Liver (tissue), 3 donors: ENCODE measurements at regions not wholly inside any gene's neighbourhood (a gene's known extent, or its start where the extent isn't known, plus 50 kb on each side); places are given as distances from the start of the nearest gene placed in this dataset.

Source experiments
- ATF3 ChIP-seq: IDR thresholded peaks from 2 replicates; pipeline ENCODE4 v1.6.1; 2016; ENCODE audit warnings: antibody characterized with exemption
- CTCF ChIP-seq: fragments of 150-350 bp; IDR thresholded peaks from 2 replicates; pipeline ENCODE4 v1.5.1; 2017; ENCODE audit warnings: improper control_type of control experiment, low read depth, low read length; ENCODE audit not compliant: missing input control
- EGR1 ChIP-seq, 2 donors: IDR thresholded peaks; 2 replicates each; pipeline ENCODE4 v1.6.1; 2016 to 2018; ENCODE audit warnings: antibody characterized with exemption in 2 of 2, low read depth in 2 of 2
- FOXA1 ChIP-seq: IDR thresholded peaks from 2 replicates; pipeline ENCODE4 v1.6.1; 2016; ENCODE audit warnings: antibody characterized with exemption
- HNF4G ChIP-seq: IDR thresholded peaks from 2 replicates; pipeline ENCODE4 v1.6.1; 2016; ENCODE audit warnings: antibody characterized with exemption
- JUND ChIP-seq, 2 donors: IDR thresholded peaks; 2 replicates each; pipeline ENCODE4 v1.6.1; 2016; ENCODE audit warnings: antibody characterized with exemption in 2 of 2
- NR2F2 ChIP-seq: IDR thresholded peaks from 2 replicates; pipeline ENCODE4 v1.6.1; 2016; ENCODE audit warnings: antibody characterized with exemption
- RAD21 ChIP-seq, 2 donors: IDR thresholded peaks; 2 replicates each; pipeline ENCODE4 v1.6.1; 2016; ENCODE audit warnings: antibody characterized with exemption in 2 of 2, mild to moderate bottlenecking in 2 of 2
- REST ChIP-seq: IDR thresholded peaks from 2 replicates; pipeline ENCODE4 v1.6.1; 2016; ENCODE audit warnings: antibody characterized with exemption, mild to moderate bottlenecking
- SP1 ChIP-seq: IDR thresholded peaks from 2 replicates; pipeline ENCODE4 v1.6.1; 2018; ENCODE audit warnings: antibody characterized with exemption, mild to moderate bottlenecking
- TAF1 ChIP-seq: conservative IDR thresholded peaks from 2 replicates; pipeline ENCODE4 v1.6.1; 2016; ENCODE audit warnings: antibody characterized with exemption, mild to moderate bottlenecking
- YY1 ChIP-seq: IDR thresholded peaks from 2 replicates; pipeline ENCODE4 v1.6.1; 2016; ENCODE audit warnings: antibody characterized with exemption, mild to moderate bottlenecking
- ZBTB33 ChIP-seq: IDR thresholded peaks from 2 replicates; pipeline ENCODE4 v1.6.1; 2016; ENCODE audit warnings: antibody characterized with exemption
- donor health status: healthy.
- donor health status: healthy.

GRCh38 chr4:160034501-160034900 is 931.6 kb downstream of the RAPGEF2 start:
- TF ChIP-seq REST (no peak), CTCF (no peak), ATF3 (no peak), YY1 (no peak), RAD21 (IDR thresholded peaks at IDR 0.05) (no peak), SP1 (no peak), JUND (IDR thresholded peaks at IDR 0.05) (no peak), FOXA1 (no peak), EGR1 (IDR thresholded peaks at IDR 0.05; ENCODE audit: low read depth in 2 of 2) (no peak), HNF4G (no peak), ZBTB33 (no peak), NR2F2 (no peak), TAF1 (no peak)
